ENCODE measurements at regions not wholly inside any gene's neighbourhood (a gene's known extent, or its start where the extent isn't known, plus 50 kb on each side); places are given as distances from the start of the nearest gene placed in this dataset.
"Not testable (repeated sequence)": the region's sequence is repeated elsewhere in the genome, so short reads cannot be mapped to it uniquely, and the experiment has no call there.

GRCh38 chr2:10196948-10197696 is 74.6 kb downstream of the RRM2 start:
- no peak for DNase-seq (ENCODE audit: extremely low spot score)
- CTCF ChIA-PET = no interaction called here
- POLR2A ChIA-PET = no interaction called here
- TF ChIP-seq LEF1 (IDR thresholded peaks at IDR 0.05; ENCODE audit: borderline replicate concordance) = no peak

- CTCF ChIA-PET = no interaction called here
- POLR2A ChIA-PET = no interaction called here
- no peak for DNase-seq (ENCODE audit: extremely low spot score)
- TF ChIP-seq SP1 (IDR thresholded peaks at IDR 0.05) (no peak), CTBP1 (IDR thresholded peaks at IDR 0.05; ENCODE audit: borderline replicate concordance) (no peak), PKNOX1 (IDR thresholded peaks at IDR 0.05) (no peak), L3MBTL2 (conservative IDR thresholded peaks at IDR 0.05) (no peak), FOXK2 (IDR thresholded peaks at IDR 0.05) (no peak), BHLHE40 (IDR thresholded peaks at IDR 0.05; ENCODE audit: borderline replicate concordance) (no peak), SUZ12 (IDR thresholded peaks at IDR 0.05) (no peak), TARDBP (IDR thresholded peaks at IDR 0.05) (no peak), NFRKB (IDR thresholded peaks at IDR 0.05) (no peak), LEF1 (IDR thresholded peaks at IDR 0.05; ENCODE audit: borderline replicate concordance) (no peak), FOXM1 (IDR thresholded peaks at IDR 0.05; ENCODE audit: borderline replicate concordance) (no peak), ZNF384 (IDR thresholded peaks at IDR 0.05) (no peak), FOXA1 (IDR thresholded peaks at IDR 0.05) (no peak), HDGF (IDR thresholded peaks at IDR 0.05; ENCODE audit: borderline replicate concordance) (no peak)
These were observed 75.1 kb downstream of the RRM2 start for GRCh38 chr2:10197697-10198076.

GRCh38 chr2:10198482-10198881 is 75.9 kb downstream of the RRM2 start:
- DNase-seq (ENCODE audit: extremely low spot score); CTCF ChIA-PET; POLR2A ChIA-PET: not testable (repeated sequence)

GRCh38 chr2:10201201-10201600 is 78.7 kb downstream of the RRM2 start:
- TF ChIP-seq SP1 (IDR thresholded peaks at IDR 0.05) = no peak
- TF ChIP-seq L3MBTL2 (conservative IDR thresholded peaks at IDR 0.05) = no peak
- TF ChIP-seq NFRKB (IDR thresholded peaks at IDR 0.05) = no peak
- TF ChIP-seq ARNT (IDR thresholded peaks at IDR 0.05) = no peak
- no peak for TF ChIP-seq CTBP1 (IDR thresholded peaks at IDR 0.05; ENCODE audit: borderline replicate concordance)
- no peak for TF ChIP-seq HDGF (IDR thresholded peaks at IDR 0.05; ENCODE audit: borderline replicate concordance)
- no peak for TF ChIP-seq TARDBP (IDR thresholded peaks at IDR 0.05)
- TF ChIP-seq PKNOX1 (IDR thresholded peaks at IDR 0.05) = no peak
- TF ChIP-seq SUZ12 (IDR thresholded peaks at IDR 0.05) = no peak
- POLR2A ChIA-PET = no interaction called here
- CTCF ChIA-PET = no interaction called here
- no peak for DNase-seq (ENCODE audit: extremely low spot score)

- ChIA-PET POLR2A (no interaction called here), CTCF (no interaction called here)
- TF ChIP-seq LEF1 (IDR thresholded peaks at IDR 0.05; ENCODE audit: borderline replicate concordance) = no peak
- no peak for TF ChIP-seq PKNOX1 (IDR thresholded peaks at IDR 0.05)
- TF ChIP-seq FOXK2 (IDR thresholded peaks at IDR 0.05) = no peak
- TF ChIP-seq HDGF (IDR thresholded peaks at IDR 0.05; ENCODE audit: borderline replicate concordance) = no peak
- no peak for TF ChIP-seq ZNF384 (IDR thresholded peaks at IDR 0.05)
- no peak for TF ChIP-seq SP1 (IDR thresholded peaks at IDR 0.05)
- no peak for TF ChIP-seq ARNT (IDR thresholded peaks at IDR 0.05)
- no peak for TF ChIP-seq FOXM1 (IDR thresholded peaks at IDR 0.05; ENCODE audit: borderline replicate concordance)
- no peak for TF ChIP-seq L3MBTL2 (conservative IDR thresholded peaks at IDR 0.05)
- TF ChIP-seq SUZ12 (IDR thresholded peaks at IDR 0.05) = no peak
- TF ChIP-seq CTBP1 (IDR thresholded peaks at IDR 0.05; ENCODE audit: borderline replicate concordance) = no peak
- TF ChIP-seq TARDBP (IDR thresholded peaks at IDR 0.05) = no peak
- no peak for TF ChIP-seq FOXA1 (IDR thresholded peaks at IDR 0.05)
- no peak for TF ChIP-seq NFRKB (IDR thresholded peaks at IDR 0.05)
- TF ChIP-seq BHLHE40 (IDR thresholded peaks at IDR 0.05; ENCODE audit: borderline replicate concordance) = no peak
- TF ChIP-seq ELF4 (IDR thresholded peaks at IDR 0.05) = no peak
- DNase-seq (ENCODE audit: extremely low spot score) = no peak
These were observed 79.7 kb downstream of the RRM2 start for GRCh38 chr2:10202131-10202665.

- no peak for DNase-seq (ENCODE audit: extremely low spot score)
- TF ChIP-seq ZNF384 (IDR thresholded peaks at IDR 0.05) (no peak), LEF1 (IDR thresholded peaks at IDR 0.05; ENCODE audit: borderline replicate concordance) (no peak), FOXA1 (IDR thresholded peaks at IDR 0.05) (no peak), TARDBP (IDR thresholded peaks at IDR 0.05) (no peak), PKNOX1 (IDR thresholded peaks at IDR 0.05) (no peak)
- CTCF ChIA-PET = no interaction called here
- POLR2A ChIA-PET = no interaction called here
These were observed 82.0 kb downstream of the RRM2 start for GRCh38 chr2:10204326-10205161.

Data from HEK293T (cell line).